Neural progenitor cell (in vitro differentiated cells): ENCODE measurements at regions not wholly inside any gene's neighbourhood (a gene's known extent, or its start where the extent isn't known, plus 50 kb on each side); places are given as distances from the start of the nearest gene placed in this dataset.

Experiments
- DNase-seq: peaks from one replicate; pipeline ENCODE4 v3.0.0-alpha.2; 2016; ENCODE audit warnings: low spot score
- H2AFZ ChIP-seq: fragments of 200-600 bp; sonication (generic); replicated peaks from 2 replicates; pipeline ENCODE4 v1.6.1; 2016; ENCODE audit warnings: antibody characterized with exemption
- H3F3A ChIP-seq: fragments of 200-600 bp; sonication (generic); 2 replicates; pipeline ENCODE4 v1.6.1; 2016; ENCODE audit warnings: antibody characterized with exemption, low read depth
- H3K27ac ChIP-seq: fragments of 200-600 bp; sonication (generic); 2 replicates; pipeline ENCODE4 v1.5.1; 2016; ENCODE audit warnings: mild to moderate bottlenecking
- H3K27me3 ChIP-seq: fragments of 200-600 bp; sonication (generic); 2 replicates; pipeline ENCODE4 v1.6.1; 2016; ENCODE audit warnings: mild to moderate bottlenecking, moderate library complexity
- H3K36me3 ChIP-seq: fragments of 200-600 bp; sonication (generic); 2 replicates; pipeline ENCODE4 v1.5.1; 2016
- H3K4me1 ChIP-seq: fragments of 200-600 bp; sonication (generic); 2 replicates; pipeline ENCODE4 v1.6.1; 2016; ENCODE audit warnings: mixed run types
- H3K4me2 ChIP-seq: fragments of 200-600 bp; sonication (generic); 2 replicates; pipeline ENCODE4 v1.6.1; 2016
- H3K4me3 ChIP-seq: fragments of 200-600 bp; sonication (generic); 2 replicates; pipeline ENCODE4 v1.5.1; 2016
- H3K79me2 ChIP-seq: fragments of 200-600 bp; sonication (generic); 2 replicates; pipeline ENCODE4 v1.6.1; 2016; ENCODE audit warnings: low read depth
- H3K9ac ChIP-seq: fragments of 200-600 bp; sonication (generic); 2 replicates; pipeline ENCODE4 v1.6.1; 2016
- H3K9me3 ChIP-seq: fragments of 200-600 bp; sonication (generic); 2 replicates; pipeline ENCODE4 v1.5.1; 2016; ENCODE audit warnings: low read depth
- H4K20me1 ChIP-seq: fragments of 200-600 bp; sonication (generic); 2 replicates; pipeline ENCODE4 v1.6.1; 2016; ENCODE audit warnings: low read depth
- H3K27ac Mint-ChIP-seq: 3 replicates; pipeline ENCODE4 v1.8.0; 2021; ENCODE audit warnings: mixed read lengths
- H3K27me3 Mint-ChIP-seq: 2 replicates; pipeline ENCODE4 v1.8.0; 2022; ENCODE audit warnings: low read depth, mild to moderate bottlenecking, inconsistent platforms, moderate library complexity, mixed read lengths; ENCODE audit not compliant: insufficient read depth
- H3K36me3 Mint-ChIP-seq: 3 replicates; pipeline ENCODE4 v1.8.0; 2021; ENCODE audit warnings: mixed read lengths
- H3K4me1 Mint-ChIP-seq: 3 replicates; pipeline ENCODE4 v1.8.0; 2021; ENCODE audit warnings: mixed read lengths
- H3K4me3 Mint-ChIP-seq: 3 replicates; pipeline ENCODE4 v1.8.0; 2021; ENCODE audit warnings: mild to moderate bottlenecking, moderate library complexity, mixed read lengths
- H3K9me3 Mint-ChIP-seq: 3 replicates; pipeline ENCODE4 v1.8.0; 2020; ENCODE audit warnings: mixed read lengths
- CTCF ChIP-seq: fragments of 200-600 bp; sonication (generic); IDR thresholded peaks from 2 replicates; pipeline ENCODE4 v1.5.1; 2017; ENCODE audit warnings: antibody characterized with exemption, mild to moderate bottlenecking
- EZH2 ChIP-seq: fragments of 200-600 bp; sonication (generic); IDR thresholded peaks from 2 replicates; pipeline ENCODE4 v1.6.1; 2017; ENCODE audit warnings: antibody characterized with exemption, mild to moderate bottlenecking, moderate library complexity
- EZH2phosphoT487 ChIP-seq: fragments of 200-600 bp; sonication (generic); IDR thresholded peaks from 2 replicates; pipeline ENCODE4 v1.6.1; 2017; ENCODE audit warnings: antibody characterized with exemption

GRCh38 chr1:239139801-239140200 lies 246.6 kb upstream of the CHRM3 start:
- Histone ChIP-seq H3K27ac (no peak overlapping the region), H3K36me3 (no peaks in the 10 kb centered on the region), H3K4me3 (no peak overlapping the region), H3K9me3 (no peaks in the 10 kb centered on the region), H4K20me1 (no peaks in the 10 kb centered on the region), H3K4me1 (no peaks in the 10 kb centered on the region), H3K4me2 (no peak overlapping the region), H3K9ac (no peak overlapping the region), H3K79me2 (no peaks in the 10 kb centered on the region), H2AFZ (no peak overlapping the region), H3F3A (no peaks in the 10 kb centered on the region), H3K27me3 (no peaks in the 10 kb centered on the region)
- no peaks in the 10 kb centered on the region for H3K36me3 Mint-ChIP-seq
- no peak for DNase-seq
- H3K4me1 Mint-ChIP-seq, result no peaks in the 10 kb centered on the region
- H3K9me3 Mint-ChIP-seq, result no peaks in the 10 kb centered on the region
- TF ChIP-seq EZH2phosphoT487, result no peak
- no peak overlapping the region for H3K4me3 Mint-ChIP-seq
- no peaks in the 10 kb centered on the region for H3K27me3 Mint-ChIP-seq
- H3K27ac Mint-ChIP-seq, result no peak overlapping the region

- DNase-seq, result no peak
- no peak overlapping the region for H3K4me3 ChIP-seq
- H3K9me3 Mint-ChIP-seq, result no peaks in the 10 kb centered on the region
- H2AFZ ChIP-seq, result no peak overlapping the region
- no peaks in the 10 kb centered on the region for H3K4me1 ChIP-seq
- TF ChIP-seq EZH2phosphoT487, result no peak
- no peak for TF ChIP-seq EZH2
- TF ChIP-seq CTCF, result no peak
- H3K79me2 ChIP-seq, result no peaks in the 10 kb centered on the region
- H3F3A ChIP-seq, result no peaks in the 10 kb centered on the region
- H3K4me1 Mint-ChIP-seq, result peaks cover 22% of the 10 kb centered on the region
- no peak overlapping the region for H3K27ac ChIP-seq
- H3K9ac ChIP-seq, result no peak overlapping the region
- H4K20me1 ChIP-seq, result no peaks in the 10 kb centered on the region
- no peaks in the 10 kb centered on the region for H3K9me3 ChIP-seq
- H3K27me3 Mint-ChIP-seq, result no peaks in the 10 kb centered on the region
- H3K36me3 Mint-ChIP-seq, result no peaks in the 10 kb centered on the region
- H3K27me3 ChIP-seq, result no peaks in the 10 kb centered on the region
- H3K4me2 ChIP-seq, result no peak overlapping the region
- no peak overlapping the region for H3K27ac Mint-ChIP-seq
- no peak overlapping the region for H3K4me3 Mint-ChIP-seq
- H3K36me3 ChIP-seq, result no peaks in the 10 kb centered on the region
Measured at GRCh38 chr1:239128541-239128940, 257.8 kb upstream of the CHRM3 start.

DNA sequence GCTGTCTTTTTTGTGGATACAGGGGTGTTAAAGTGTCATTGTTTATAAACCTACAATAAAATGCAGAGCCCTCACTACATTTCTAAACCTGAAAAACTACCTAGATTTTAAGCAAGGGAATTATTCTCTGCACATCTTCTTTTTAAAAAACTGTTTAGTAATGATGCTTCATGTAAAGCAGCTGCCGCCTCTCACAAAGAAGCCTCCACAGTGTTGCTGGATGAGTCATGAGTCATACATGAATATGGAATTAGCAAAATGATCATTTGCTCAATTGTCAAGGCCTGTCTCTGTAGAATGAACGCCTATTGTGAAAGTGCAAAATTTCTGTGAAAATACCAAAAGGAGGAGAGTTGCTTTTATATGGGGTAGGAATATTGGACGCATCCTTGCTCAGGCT lies 259.5 kb upstream of the CHRM3 start:
- no peak for TF ChIP-seq EZH2phosphoT487
- no peak for TF ChIP-seq EZH2
- TF ChIP-seq CTCF, result no peak
- Histone ChIP-seq H2AFZ (no peak overlapping the region), H3K36me3 (no peaks in the 10 kb centered on the region), H3K9me3 (no peaks in the 10 kb centered on the region), H3K27me3 (no peaks in the 10 kb centered on the region), H3K79me2 (no peaks in the 10 kb centered on the region), H3K27ac (no peak overlapping the region), H3K9ac (no peak overlapping the region), H3K4me1 (no peaks in the 10 kb centered on the region), H3F3A (no peaks in the 10 kb centered on the region), H4K20me1 (no peaks in the 10 kb centered on the region), H3K4me2 (no peak overlapping the region), H3K4me3 (no peak overlapping the region)
- peaks cover 22% of the 10 kb centered on the region for H3K4me1 Mint-ChIP-seq
- DNase-seq, result no peak
- H3K9me3 Mint-ChIP-seq, result no peaks in the 10 kb centered on the region
- H3K36me3 Mint-ChIP-seq, result no peaks in the 10 kb centered on the region
- no peaks in the 10 kb centered on the region for H3K27me3 Mint-ChIP-seq
- H3K4me3 Mint-ChIP-seq, result no peak overlapping the region
- no peak overlapping the region for H3K27ac Mint-ChIP-seq

DNA sequence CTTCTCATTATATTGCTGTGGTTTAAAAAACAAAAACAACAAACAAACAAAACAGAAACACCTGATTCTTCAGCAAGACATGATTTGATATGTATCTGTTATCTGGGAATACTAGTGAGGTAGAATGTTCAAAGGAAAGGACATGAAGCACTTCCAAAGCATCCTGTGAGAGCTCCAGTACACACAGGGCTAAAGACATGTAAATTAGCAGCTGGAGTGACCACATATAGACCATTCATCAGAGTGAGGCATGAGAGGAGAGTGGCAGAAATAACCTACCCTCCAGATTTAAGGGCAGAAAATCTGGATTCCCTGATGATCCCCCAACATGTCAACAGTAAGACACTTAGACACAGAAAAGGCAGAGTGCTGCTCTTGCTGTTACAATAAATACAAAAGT lies 260.5 kb upstream of the CHRM3 start:
- Mint-ChIP-seq H3K27me3 (no peaks in the 10 kb centered on the region), H3K4me3 (no peak overlapping the region), H3K36me3 (no peaks in the 10 kb centered on the region), H3K27ac (peak overlapping the region; percentile 39), H3K9me3 (no peaks in the 10 kb centered on the region), H3K4me1 (peaks cover 22% of the 10 kb centered on the region)
- no peak overlapping the region for H3K4me3 ChIP-seq
- DNase-seq, result no peak
- H3K27ac ChIP-seq, result no peak overlapping the region
- H3K27me3 ChIP-seq, result no peaks in the 10 kb centered on the region
- H3K4me1 ChIP-seq, result no peaks in the 10 kb centered on the region
- H3K79me2 ChIP-seq, result no peaks in the 10 kb centered on the region
- no peaks in the 10 kb centered on the region for H3K9me3 ChIP-seq
- TF ChIP-seq EZH2 (no peak), EZH2phosphoT487 (no peak), CTCF (no peak)
- H3K36me3 ChIP-seq, result no peaks in the 10 kb centered on the region
- no peaks in the 10 kb centered on the region for H3F3A ChIP-seq
- H3K4me2 ChIP-seq, result no peak overlapping the region
- H2AFZ ChIP-seq, result peak overlapping the region; percentile 44
- H4K20me1 ChIP-seq, result no peaks in the 10 kb centered on the region
- no peak overlapping the region for H3K9ac ChIP-seq
